GM12878 (cell line): ENCODE measurements at regions not wholly inside any gene's neighbourhood (a gene's known extent, or its start where the extent isn't known, plus 50 kb on each side); places are given as distances from the start of the nearest gene placed in this dataset.

Experiments used
- ATAC-seq: fragments of 200-7000 bp; cut with Tn5 transposase; 3 replicates; pipeline ENCODE4 v1.9.1; 2020; ENCODE audit warnings: mild to moderate bottlenecking, moderate library complexity
- BruUV-seq: library from RNA; stranded (reverse); fragments of 400-500 nt; replicated peaks from 2 replicates; lab custom pipeline; 2021; lab: Mats Ljungman, UMichigan
- CTCF ChIA-PET: fragments of 300-600 bp; sonication (Branson Sonifier 250); formaldehyde crosslinking; extraction: SDS; loops from one replicate; lab custom pipeline; 2021; ENCODE audit warnings: inconsistent platforms; lab: Yijun Ruan, JAX
- POLR2A ChIA-PET: fragments of 350-600 bp; formaldehyde crosslinking; extraction: SDS; loops from one replicate; lab custom pipeline; 2021; ENCODE audit warnings: inconsistent platforms; lab: Charles Lee
- RAD21 ChIA-PET: fragments of 300-600 bp; sonication (Branson Sonifier 250); formaldehyde crosslinking; loops from one replicate; lab custom pipeline; 2023; ENCODE audit warnings: antibody characterized with exemption; ENCODE audit not compliant: unreplicated experiment; lab: Charles Lee
- SMC1A ChIA-PET: fragments of 300-600 bp; sonication (Branson Sonifier 250); formaldehyde crosslinking; loops from one replicate; lab custom pipeline; 2023; ENCODE audit not compliant: unreplicated experiment, uncharacterized antibody; lab: Charles Lee
- DNase-seq: peaks from one replicate; pipeline ENCODE4 v3.0.0-alpha.2; 2011; ENCODE audit warnings: low read depth, low spot score
- FAIRE-seq: peaks from 3 replicates; lab custom pipeline; 2011; peaks lifted over from hg19 to GRCh38; lab: Jason Lieb, UNC
- H2AFZ ChIP-seq: 2 replicates; pipeline ENCODE4 v1.6.0; 2011; ENCODE audit warnings: low read depth, low read length, control low read depth; ENCODE audit not compliant: control insufficient read depth
- H3K27ac ChIP-seq: 2 replicates; pipeline ENCODE4 v1.5.1; 2011; ENCODE audit warnings: control low read depth; ENCODE audit not compliant: control insufficient read depth, insufficient read depth
- H3K27me3 ChIP-seq, 2 experiments: replicated peaks in 1 of 2; 2 replicates each; pipeline versions ENCODE4 v1.6.0 to v1.6.1; 2011; ENCODE audit warnings: low read length in 1 of 2; ENCODE audit not compliant: control insufficient read depth in 2 of 2, insufficient read depth in 2 of 2
- H3K36me3 ChIP-seq, 2 experiments: 2 replicates each; pipeline ENCODE4 v1.5.1; 2011; ENCODE audit warnings: low read length in 1 of 2; ENCODE audit not compliant: control insufficient read depth in 2 of 2, insufficient read depth in 2 of 2
- H3K4me1 ChIP-seq: 2 replicates; pipeline ENCODE4 v1.6.1; 2011; ENCODE audit warnings: mild to moderate bottlenecking, low read length, moderate library complexity, mixed read lengths; ENCODE audit not compliant: control insufficient read depth, insufficient read depth
- H3K4me2 ChIP-seq: 2 replicates; pipeline ENCODE4 v1.6.0; 2011; ENCODE audit warnings: control low read depth; ENCODE audit not compliant: control insufficient read depth, insufficient read depth
- H3K4me3 ChIP-seq: fragments of 200-600 bp; sonication (generic); 2 replicates; pipeline ENCODE4 v1.5.1; 2016
- H3K79me2 ChIP-seq: 2 replicates; pipeline ENCODE4 v1.6.0; 2011; ENCODE audit warnings: low read length; ENCODE audit not compliant: control insufficient read depth, insufficient read depth
- H3K9ac ChIP-seq: 2 replicates; pipeline ENCODE4 v1.8.0; 2011; ENCODE audit warnings: low read length, control low read depth, mixed read lengths; ENCODE audit not compliant: control insufficient read depth, insufficient read depth
- H3K9me3 ChIP-seq: replicated peaks from 3 replicates; pipeline ENCODE4 v1.5.1; 2011; ENCODE audit warnings: mild to moderate bottlenecking, low read length; ENCODE audit not compliant: control insufficient read depth, insufficient read depth
- H4K20me1 ChIP-seq: 2 replicates; pipeline ENCODE4 v1.6.0; 2011; ENCODE audit not compliant: control insufficient read depth, insufficient read depth
- BCL3 ChIP-seq: IDR thresholded peaks from 2 replicates; pipeline ENCODE4 v1.6.1; 2011; ENCODE audit warnings: borderline replicate concordance, low read depth, mild to moderate bottlenecking, moderate library complexity, low read length; ENCODE audit not compliant: insufficient read depth, poor library complexity, severe bottlenecking
- CREB1 ChIP-seq: IDR thresholded peaks from 2 replicates; pipeline ENCODE4 v1.6.1; 2012; ENCODE audit warnings: low read depth, mild to moderate bottlenecking, inconsistent platforms
- E2F4 ChIP-seq: IDR thresholded peaks from 2 replicates; pipeline ENCODE4 v1.6.1; 2012; ENCODE audit warnings: low read depth, low read length, improper control_type of control experiment
- MTA2 ChIP-seq: fragments of 450-650 bp; IDR thresholded peaks from 2 replicates; pipeline ENCODE4 v1.6.1; 2016; ENCODE audit warnings: low read depth, mild to moderate bottlenecking, moderate library complexity
- MYC ChIP-seq: IDR thresholded peaks from 2 replicates; pipeline ENCODE4 v1.6.1; 2011; ENCODE audit warnings: mild to moderate bottlenecking, low read length, moderate library complexity, inconsistent platforms; ENCODE audit not compliant: insufficient read depth, insufficient replicate concordance, insufficient read length, severe bottlenecking
- NR2C1 ChIP-seq: fragments of 450-650 bp; IDR thresholded peaks from 2 replicates; pipeline ENCODE4 v1.6.1; 2017; ENCODE audit warnings: antibody characterized with exemption, mild to moderate bottlenecking, moderate library complexity
- PAX8 ChIP-seq: fragments of 450-650 bp; IDR thresholded peaks from 2 replicates; pipeline ENCODE4 v1.6.1; 2017; ENCODE audit warnings: mild to moderate bottlenecking, moderate library complexity
- RAD21 ChIP-seq: IDR thresholded peaks from 2 replicates; pipeline ENCODE4 v1.6.1; 2011; ENCODE audit warnings: mild to moderate bottlenecking, low read depth, low read length, moderate library complexity; ENCODE audit not compliant: insufficient read depth
- SIX5 ChIP-seq: IDR thresholded peaks from 2 replicates; pipeline ENCODE4 v1.6.1; 2011; ENCODE audit warnings: mild to moderate bottlenecking, low read depth, low read length, moderate library complexity; ENCODE audit not compliant: severe bottlenecking
- USF1 ChIP-seq: IDR thresholded peaks from 2 replicates; pipeline ENCODE4 v1.6.1; 2011; ENCODE audit warnings: borderline replicate concordance, low read depth, mild to moderate bottlenecking, moderate library complexity, mixed read lengths, low read length; ENCODE audit not compliant: insufficient read depth; ENCODE audit errors: extremely low read length
- YY1 ChIP-seq: IDR thresholded peaks from 2 replicates; pipeline ENCODE4 v1.6.1; 2011; ENCODE audit warnings: low read depth, mild to moderate bottlenecking, low read length
- ZBTB11 ChIP-seq: fragments of 450-650 bp; formaldehyde crosslinking; IDR thresholded peaks from 2 replicates; pipeline ENCODE4 v1.5.0; 2022; ENCODE audit warnings: mild to moderate bottlenecking, missing genetic modification characterization
- WGBS: methylation state at CpG from one replicate; pipeline ENCODE4 v1.1.6; 2016; ENCODE audit warnings: low lambda C conversion rate; ENCODE audit not compliant: insufficient replicate concordance, insufficient coverage; ENCODE audit errors: missing lambda C conversion rate; 5-methylcytosine and 5-hydroxymethylcytosine counted together
- in situ Hi-C: fragments of 300-500 bp; cut with MboI; formaldehyde crosslinking; loops from 9 replicates; pipeline ENCODE4 v1.14.3; 2018; ENCODE audit warnings: mixed read lengths
- intact Hi-C: fragments of 100-400 bp; cut with micrococcal nuclease; formaldehyde crosslinking; loops from one replicate; pipeline ENCODE4 v1.14.2; 2022; ENCODE audit not compliant: unreplicated experiment

GRCh38 chr7:42409296-42409695 lies 172.3 kb upstream of the GLI3 start:
- intact Hi-C loops (no loop called here), in situ Hi-C loops (no loop called here)
- POLR2A ChIA-PET: no interaction called here
- no TSS peak for BruUV-seq
- SMC1A ChIA-PET: interaction anchor here (0.7 kb wide), 1 partner anchor 71 kb away, joined by 3 read pairs; no protein-coding TSS in a partner anchor
- Histone ChIP-seq H4K20me1 (no peaks in the 10 kb centered on the region), H3K4me1 (no peaks in the 10 kb centered on the region), H3K9me3 (no peaks in the 10 kb centered on the region), H3K79me2 (no peaks in the 10 kb centered on the region), H3K27me3 (no peaks in the 10 kb centered on the region), H3K9ac (no peak overlapping the region), H3K4me3 (no peak overlapping the region), H3K4me2 (no peak overlapping the region), H3K27ac (no peak overlapping the region), H2AFZ (no peak overlapping the region), H3K36me3 (no peaks in the 10 kb centered on the region)
- CTCF ChIA-PET: interaction anchor here (0.8 kb wide), 1 partner anchor 17 kb away, joined by 3 read pairs; no protein-coding TSS in a partner anchor
- RAD21 ChIA-PET: no interaction called here
- ATAC-seq (no peak), DNase-seq (no peak), FAIRE-seq (no peak)
- TF ChIP-seq USF1 (no peak), MYC (no peak), CREB1 (no peak), SIX5 (no peak), MTA2 (no peak), BCL3 (no peak), PAX8 (no peak), RAD21 (no peak), E2F4 (no peak), NR2C1 (no peak), YY1 (no peak), ZBTB11 (CRISPR knock-in tag) (no peak)
- WGBS: 28% methylated on average over 8 of the region's 8 CpGs
